Astrocyte of the hippocampus (primary cell): ENCODE measurements at regions not wholly inside any gene's neighbourhood (a gene's known extent, or its start where the extent isn't known, plus 50 kb on each side); places are given as distances from the start of the nearest gene placed in this dataset.

Experiments used
- DNase-seq: peaks from one replicate; pipeline ENCODE4 v3.0.0; 2011; ENCODE audit warnings: low read depth, low spot score

GRCh38 chr18:75130591-75131328 is 78.2 kb downstream of the PTGR3 start:
- no peak for DNase-seq

DNA sequence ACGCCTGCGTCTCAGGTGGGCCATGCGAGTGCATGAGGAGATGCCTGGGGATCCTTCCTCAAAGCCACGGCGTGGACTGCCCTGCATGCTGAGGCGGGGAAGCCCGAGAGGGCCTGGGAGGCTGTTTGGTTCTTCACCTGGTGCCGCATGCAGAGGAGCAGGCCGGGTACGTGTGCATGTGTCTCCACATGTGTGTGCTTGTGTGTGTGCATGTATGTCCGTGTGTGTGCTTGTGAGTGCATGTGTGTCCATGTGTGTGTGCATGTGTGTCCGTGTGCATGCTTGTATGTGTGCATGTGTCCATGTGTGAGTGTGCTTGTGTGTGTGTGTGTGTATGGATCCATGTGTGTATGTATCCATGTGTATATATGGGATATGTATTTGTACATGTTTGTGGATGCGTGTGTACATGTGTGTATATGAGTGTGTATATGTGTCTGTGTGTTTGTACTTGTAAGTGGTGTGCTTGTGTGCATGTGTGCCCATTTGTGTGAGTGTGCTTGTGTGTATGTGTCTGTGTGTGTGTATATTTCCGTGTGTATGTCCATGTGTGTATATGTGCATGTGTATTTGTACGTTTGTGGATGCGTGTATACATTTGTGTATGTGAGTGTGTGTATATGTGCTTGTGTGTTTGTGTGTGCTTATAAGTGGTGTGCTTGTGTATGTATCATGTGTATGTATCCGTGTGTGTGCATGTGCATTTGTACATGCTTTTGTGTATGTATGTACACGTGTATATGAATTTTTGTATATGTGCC is 79.0 kb downstream of the PTGR3 start:
- no peak for DNase-seq

- no peak for DNase-seq
Measured at GRCh38 chr18:75128911-75129716, 79.8 kb downstream of the PTGR3 start.

GRCh38 chr18:75128051-75128605 is 80.8 kb downstream of the PTGR3 start:
- DNase-seq, result no peak

- peak; percentile 20 for DNase-seq
Measured at GRCh38 chr18:75127143-75128021, 81.6 kb downstream of the PTGR3 start.

DNA sequence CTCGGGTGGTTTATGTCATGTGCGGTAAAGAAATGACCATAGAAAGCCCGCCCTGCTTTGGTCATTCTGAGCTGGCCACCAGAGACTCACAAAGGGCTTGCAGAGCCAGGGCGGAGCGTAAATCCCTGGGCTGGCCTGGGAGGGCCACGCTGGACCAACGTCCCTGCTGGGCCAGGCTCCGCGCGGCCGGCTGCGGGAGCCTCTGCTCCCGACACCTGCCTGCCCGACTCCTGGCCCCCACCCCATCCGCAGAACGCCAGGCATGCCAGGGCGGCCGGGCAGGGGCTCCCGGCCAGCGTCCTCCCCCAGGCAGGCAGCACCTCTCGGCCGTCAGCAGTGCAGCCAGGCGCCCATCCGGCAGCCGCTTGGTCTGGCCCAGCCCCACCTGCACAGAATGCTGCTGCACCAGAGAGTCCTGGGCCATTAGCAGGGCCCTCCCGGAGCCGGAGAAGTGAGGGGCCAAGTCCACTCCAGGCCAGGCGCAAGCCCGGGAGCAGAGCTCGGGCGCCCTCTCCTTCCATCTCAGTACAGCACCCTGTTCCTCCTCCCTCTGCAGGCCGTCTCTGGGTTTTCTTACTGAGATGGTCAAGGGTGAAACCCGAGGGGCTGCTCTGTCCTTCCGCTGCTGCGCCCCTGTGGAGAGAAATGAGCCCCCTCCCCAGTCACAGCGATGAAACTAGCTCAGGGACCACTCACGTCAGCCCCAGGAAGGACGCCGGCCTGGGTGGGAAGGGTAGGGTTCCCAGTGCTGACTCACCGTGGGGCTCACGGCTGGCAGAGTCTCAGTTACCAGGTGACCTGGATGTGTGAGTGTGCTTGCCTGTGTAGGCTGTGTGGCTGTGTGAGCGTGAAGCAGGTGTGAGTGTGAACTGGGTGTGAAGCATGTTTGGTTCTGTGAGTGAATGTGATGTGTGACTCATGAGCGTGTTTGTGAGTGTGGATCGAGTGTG is 83.3 kb downstream of the PTGR3 start:
- peak; percentile 20 for DNase-seq

- DNase-seq, result no peak
Measured at GRCh38 chr18:75124991-75125381, 84.0 kb downstream of the PTGR3 start.

DNA sequence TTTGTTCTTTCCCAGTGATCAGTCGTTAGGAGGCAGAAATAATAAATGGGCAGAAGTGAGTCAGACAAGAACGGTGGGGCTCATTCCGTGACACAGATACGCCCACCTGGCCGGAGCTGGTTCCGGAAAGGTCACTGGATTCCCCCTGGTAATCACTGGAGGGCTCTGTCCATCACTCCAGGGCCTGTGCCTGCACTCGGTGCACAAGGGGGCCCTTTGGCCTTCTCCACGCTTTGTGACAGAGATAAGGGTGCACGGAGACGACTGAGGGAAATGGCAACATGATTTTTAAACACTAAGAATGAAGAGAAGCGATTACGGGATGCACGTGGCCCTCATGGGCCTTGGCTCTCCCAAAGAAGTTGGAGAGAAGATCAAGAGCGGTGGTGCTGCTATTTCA is 84.4 kb downstream of the PTGR3 start:
- no peak for DNase-seq

- DNase-seq, result no peak
Measured at GRCh38 chr18:75123113-75123512, 85.8 kb downstream of the PTGR3 start.

GRCh38 chr18:75122334-75122958 is 86.5 kb downstream of the PTGR3 start:
- DNase-seq, result no peak

- no peak for DNase-seq
Measured at GRCh38 chr18:75121266-75121665, 87.7 kb downstream of the PTGR3 start.

DNA sequence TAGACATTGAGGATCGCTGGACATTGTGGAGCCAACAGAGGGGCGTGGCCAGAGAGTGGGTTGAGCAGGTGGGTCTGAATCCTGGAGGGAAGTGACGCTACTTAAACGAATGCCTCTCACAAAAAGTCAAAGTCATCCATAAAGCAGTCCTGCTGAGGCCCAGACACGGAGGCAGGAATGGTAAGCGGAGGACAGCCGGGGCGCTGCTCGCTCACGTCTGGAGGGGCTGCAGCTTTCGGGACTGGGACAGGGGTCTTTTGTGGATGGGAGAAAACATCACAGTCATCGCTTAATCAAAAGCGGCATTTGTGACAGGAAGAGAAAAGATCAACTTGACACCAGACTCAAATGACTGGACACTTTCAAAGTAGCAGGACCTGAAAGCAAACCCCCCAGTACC is 88.4 kb downstream of the PTGR3 start:
- no peak for DNase-seq

DNA sequence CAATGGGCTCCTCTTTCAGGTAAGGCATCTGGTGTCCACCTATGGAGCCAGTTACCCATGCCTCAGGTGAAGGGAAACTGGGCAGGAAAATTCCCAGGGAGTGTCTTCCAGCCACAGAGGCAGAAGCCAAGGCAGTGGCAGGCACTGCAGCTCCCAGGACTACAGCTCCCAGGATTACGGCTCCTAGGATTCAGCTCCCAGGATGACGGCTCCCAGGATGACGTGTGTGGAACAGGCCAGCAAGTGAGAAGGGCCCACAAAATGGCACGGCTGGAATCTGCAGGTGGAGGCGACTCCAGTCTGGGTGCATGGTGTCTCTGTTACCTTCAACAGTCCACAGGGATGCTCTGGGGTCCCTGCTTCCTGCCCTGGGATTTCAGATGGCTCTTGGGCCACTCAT is 92.1 kb downstream of the PTGR3 start:
- no peak for DNase-seq

DNA sequence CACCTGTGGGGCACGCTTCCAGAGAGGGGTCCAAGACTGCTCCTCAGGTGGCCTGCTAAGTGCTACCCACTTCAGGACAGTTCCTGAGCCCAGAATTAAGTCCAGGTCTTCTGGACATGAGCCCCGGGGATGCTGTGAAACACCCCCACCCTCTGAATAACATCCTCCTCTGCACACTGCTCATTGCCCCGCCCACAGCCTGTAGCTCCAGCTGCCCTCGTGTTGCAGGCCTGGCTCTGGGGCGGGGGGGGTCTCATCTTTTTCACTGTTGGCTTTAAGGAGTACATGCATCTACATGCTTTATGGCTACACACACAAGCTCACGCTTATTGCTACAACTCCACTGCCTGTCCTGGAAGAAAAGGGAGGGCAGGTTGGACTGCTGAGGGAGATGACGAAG is 92.8 kb downstream of the PTGR3 start:
- no peak for DNase-seq

GRCh38 chr18:75115514-75115913 is 93.4 kb downstream of the PTGR3 start:
- no peak for DNase-seq
